Stimulated activated CD4-positive, alpha-beta T cell treated with anti-CD3 and anti-CD28 coated beads, Interleukin-2, amount 100 ng/mL, for 48 hours (primary cell): ENCODE measurements at regions not wholly inside any gene's neighbourhood (a gene's known extent, or its start where the extent isn't known, plus 50 kb on each side); places are given as distances from the start of the nearest gene placed in this dataset.

Experiments
- DNase-seq, 2 donors: peaks; one replicate each; pipeline ENCODE4 v3.0.0-alpha.2; 2020

DNA sequence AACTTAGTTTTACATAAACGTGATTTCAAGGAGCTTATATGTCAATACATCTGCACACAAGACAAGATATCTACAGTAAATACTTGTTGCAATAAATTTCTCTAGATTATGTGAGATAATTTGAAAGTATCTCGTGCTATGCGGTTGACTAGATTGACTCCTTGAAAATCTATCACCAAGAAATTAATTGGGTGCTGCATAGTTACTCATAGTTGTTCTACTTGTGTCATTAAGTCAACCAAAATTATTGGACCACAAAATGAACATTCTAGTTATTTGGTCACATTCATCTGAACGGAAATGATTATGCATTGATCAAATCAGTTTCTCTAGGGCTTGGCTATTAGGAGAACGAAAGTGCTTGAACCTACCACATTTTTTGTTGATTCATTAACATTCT, 2291.5 kb downstream of the PCDH9 start:
- DNase-seq, result no peak

GRCh38 chr13:64937302-64937701, 2292.8 kb downstream of the PCDH9 start:
- no peak for DNase-seq

- no peak for DNase-seq
These were observed 2293.3 kb downstream of the PCDH9 start for GRCh38 chr13:64936879-64937278.

GRCh38 chr13:64935441-64935840, 2294.7 kb downstream of the PCDH9 start:
- no peak for DNase-seq

DNA sequence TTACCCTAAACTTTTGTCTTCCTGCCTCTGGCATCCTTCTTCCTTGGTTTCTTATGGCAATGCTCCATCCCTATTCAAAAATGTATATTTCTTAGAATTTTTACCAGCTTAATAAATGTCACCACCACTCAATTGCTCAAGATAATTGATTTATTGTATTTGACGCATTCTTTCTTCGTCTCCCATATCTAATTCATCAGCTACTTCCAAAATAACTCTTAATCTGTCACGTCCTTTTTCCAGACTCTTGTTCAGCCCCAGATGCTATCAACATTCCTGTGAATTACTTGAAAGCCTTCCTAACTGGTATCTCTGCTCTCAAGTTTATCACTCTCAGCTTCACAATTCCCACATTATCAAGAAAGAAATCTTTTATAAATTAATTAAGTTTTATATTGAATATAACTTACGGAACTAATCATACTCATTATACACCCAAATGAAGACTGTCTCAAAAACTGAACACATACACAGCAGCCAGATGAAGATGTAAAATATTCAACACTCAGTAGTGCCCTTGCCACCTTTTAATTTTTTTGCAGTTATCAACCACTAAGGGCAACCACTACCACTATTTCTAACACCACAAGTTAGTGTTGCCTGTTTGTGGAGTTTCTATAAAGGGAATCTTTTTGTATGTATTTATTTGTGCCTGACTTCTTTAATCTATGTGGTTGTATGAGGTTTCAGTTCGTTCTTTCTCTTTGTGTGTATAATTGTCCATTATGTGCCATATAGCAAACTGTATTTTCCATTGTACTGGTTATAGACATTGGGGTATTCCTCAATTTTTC, 2295.4 kb downstream of the PCDH9 start:
- DNase-seq, result no peak

DNA sequence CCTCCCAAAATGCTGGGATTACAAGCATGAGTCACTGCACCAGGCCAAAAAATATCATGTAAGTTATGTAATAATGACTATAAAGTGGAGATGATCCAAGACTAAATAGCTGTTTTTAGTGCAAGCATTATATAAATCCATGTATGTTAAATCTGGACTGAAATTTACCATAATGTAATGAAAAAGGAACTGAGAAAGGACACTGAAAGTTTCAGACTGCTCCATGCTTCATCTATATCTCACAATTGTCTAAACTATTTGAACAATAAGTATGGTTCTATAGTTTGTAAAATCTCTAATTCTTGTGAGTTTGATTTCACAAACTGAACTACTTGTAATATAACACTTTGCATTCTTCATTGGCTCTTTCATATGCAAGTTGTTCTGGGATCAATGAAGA, 2299.5 kb downstream of the PCDH9 start:
- no peak for DNase-seq

- DNase-seq, result no peak
These were observed 2301.2 kb downstream of the PCDH9 start for GRCh38 chr13:64928696-64929499.

- no peak for DNase-seq
These were observed 2304.4 kb downstream of the PCDH9 start for GRCh38 chr13:64925727-64926126.

GRCh38 chr13:64925284-64925683, 2304.9 kb downstream of the PCDH9 start:
- DNase-seq, result no peak

DNA sequence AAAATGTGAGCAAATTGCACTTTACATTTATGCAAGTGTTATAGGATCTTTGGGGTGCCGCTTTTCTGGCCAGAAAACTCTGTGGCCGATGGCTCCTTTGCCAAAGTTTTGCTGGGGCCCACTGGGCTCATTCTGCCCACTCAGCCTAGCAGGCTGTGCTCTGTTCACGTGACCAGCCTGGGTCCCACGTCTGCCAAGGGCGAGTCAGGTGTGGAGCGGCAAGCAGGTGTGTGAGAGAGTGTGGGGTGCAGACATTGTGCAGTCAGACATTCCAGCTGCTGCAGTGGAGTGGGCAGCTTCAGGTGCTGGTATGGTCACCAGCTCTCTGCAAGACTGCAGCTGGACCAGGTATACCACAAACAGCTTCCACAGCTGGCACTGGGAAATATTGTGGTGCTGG, 2305.7 kb downstream of the PCDH9 start:
- DNase-seq, result no peak

DNA sequence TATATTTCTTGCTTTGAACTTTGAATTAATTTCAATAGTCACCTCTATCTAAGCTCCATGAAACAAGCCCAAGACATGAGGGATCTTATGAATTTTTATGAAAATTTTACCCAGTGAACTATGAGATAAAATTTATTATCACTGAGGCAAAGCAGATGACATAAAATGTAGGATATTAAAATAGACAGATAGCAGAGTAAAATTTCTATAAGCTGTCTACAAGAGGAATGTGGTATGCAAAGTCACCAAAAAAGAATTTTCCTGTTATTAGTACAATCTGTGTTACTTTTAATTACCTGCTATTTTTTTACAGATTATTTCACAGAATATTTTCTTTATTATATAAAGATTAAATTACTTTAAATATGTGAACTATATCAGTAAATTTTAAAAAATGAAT, 2312.6 kb downstream of the PCDH9 start:
- no peak for DNase-seq

DNA sequence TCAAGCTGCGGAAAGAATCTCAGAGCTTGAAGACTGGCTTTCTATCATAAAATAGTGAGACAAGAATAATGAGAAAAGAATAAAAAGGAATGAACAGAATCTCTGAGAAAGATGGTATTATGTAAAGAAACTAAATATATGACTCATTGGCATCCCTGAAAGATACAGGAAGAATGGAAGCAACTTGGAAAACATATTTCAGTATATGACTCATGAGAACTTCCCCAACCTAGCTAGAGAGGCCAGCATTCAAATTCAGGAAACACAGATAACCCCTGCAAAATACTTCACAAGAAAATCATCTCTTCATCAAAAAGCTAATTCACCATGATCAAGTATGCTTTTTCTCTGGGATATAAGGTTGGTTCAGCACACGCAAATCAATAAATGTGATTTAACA, 2318.0 kb downstream of the PCDH9 start:
- no peak for DNase-seq

DNA sequence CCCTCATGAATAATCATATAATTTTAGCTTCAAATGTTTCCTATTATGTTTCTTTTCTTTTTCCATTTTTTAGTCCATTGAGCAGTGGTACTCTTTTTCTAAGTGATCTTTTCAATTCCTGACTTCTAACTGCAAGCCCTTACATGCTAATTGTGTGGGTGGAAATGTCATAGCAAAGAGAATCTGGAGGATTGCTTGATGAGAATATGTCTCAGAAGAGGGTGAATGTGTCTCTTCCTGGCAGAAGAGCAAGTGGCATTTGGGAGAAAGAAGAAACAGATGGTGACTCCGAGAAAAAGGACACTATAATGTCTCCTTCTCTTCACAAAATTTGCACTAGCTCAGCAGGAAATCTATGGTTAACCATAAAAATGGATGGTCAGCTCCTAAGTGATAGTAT, 2320.0 kb downstream of the PCDH9 start:
- no peak for DNase-seq

- no peak for DNase-seq
These were observed 2321.0 kb downstream of the PCDH9 start for GRCh38 chr13:64909184-64909583.

GRCh38 chr13:64900039-64900438, 2330.1 kb downstream of the PCDH9 start:
- no peak for DNase-seq

DNA sequence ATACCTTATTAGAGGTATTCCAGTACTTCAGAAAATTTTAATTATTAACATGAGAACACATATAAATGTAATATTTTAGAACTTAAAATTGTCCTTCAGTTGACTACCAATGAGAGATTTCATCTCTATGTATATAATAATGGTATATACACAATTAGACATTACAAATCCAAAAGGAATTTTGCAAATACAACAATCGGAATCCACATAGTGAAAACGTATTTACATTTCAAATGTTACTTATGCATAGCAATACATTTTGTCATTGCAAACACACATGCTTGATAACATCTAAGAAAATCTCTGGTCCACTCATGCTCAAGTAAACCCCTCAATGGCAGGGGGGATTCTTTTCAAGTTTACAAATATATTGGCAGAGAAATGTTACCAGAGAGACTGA, 2345.2 kb downstream of the PCDH9 start:
- no peak for DNase-seq

- DNase-seq, result no peak
These were observed 2353.0 kb downstream of the PCDH9 start for GRCh38 chr13:64877176-64877575.

DNA sequence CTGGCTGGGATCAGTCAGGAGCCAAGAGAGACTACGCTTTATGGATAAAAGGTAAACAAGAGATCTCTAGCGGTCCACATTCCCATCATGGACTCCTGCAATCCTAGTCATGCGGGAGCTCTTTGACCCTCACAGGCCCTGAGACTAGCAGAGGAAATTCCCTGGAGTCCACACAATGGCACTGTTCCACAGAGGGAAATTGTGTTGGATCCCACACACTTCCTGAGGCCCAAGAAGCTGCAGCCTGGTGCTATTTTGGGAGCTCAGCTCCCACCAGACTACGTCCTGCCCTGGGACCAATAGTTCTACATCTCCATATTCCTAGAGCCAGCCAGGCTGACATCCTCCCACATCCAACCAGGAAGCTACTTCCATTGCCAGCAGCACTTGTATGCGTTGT, 2358.4 kb downstream of the PCDH9 start:
- no peak for DNase-seq

- DNase-seq, result no peak
These were observed 2360.6 kb downstream of the PCDH9 start for GRCh38 chr13:64869539-64869938.

GRCh38 chr13:64867856-64868255, 2362.3 kb downstream of the PCDH9 start:
- no peak for DNase-seq

DNA sequence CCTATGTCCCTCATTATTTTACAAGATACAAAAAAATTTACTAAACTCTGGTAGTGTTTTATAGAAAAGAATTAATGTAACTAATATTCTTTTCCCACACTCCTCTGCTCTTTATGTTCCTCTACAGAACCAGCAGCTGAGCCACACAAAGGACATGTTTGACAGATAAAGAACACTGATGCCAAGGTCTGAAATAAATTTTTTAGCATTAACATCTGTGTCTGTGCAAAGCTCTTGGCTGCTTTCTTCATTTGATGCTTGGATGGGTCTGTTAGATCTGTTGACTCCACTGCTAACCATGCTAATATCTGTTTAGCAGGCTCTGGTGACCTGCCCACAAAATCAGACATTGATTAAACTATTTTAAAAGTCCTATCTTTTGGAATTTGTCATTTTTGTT, 2363.8 kb downstream of the PCDH9 start:
- DNase-seq, result no peak

DNA sequence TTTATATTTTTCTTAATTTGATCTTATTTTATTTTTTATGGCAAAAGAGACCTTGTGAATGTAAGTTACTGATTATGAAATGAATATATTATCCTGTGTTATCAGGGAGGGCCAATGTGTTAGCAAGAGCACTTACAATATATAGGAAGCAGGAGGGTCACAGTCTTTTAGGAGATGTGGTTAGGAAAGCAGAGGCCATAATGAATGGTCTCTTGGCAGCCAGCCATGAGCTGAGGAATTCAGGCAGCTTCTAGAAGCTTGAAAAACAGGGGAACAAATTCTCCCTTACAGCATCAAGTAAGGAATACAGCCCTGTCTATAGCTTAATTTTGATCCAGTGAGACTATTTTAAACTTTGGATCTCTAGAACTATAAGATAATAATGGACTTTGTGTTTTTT, 2374.6 kb downstream of the PCDH9 start:
- no peak for DNase-seq

GRCh38 chr13:64850017-64850416, 2380.1 kb downstream of the PCDH9 start:
- DNase-seq, result no peak

DNA sequence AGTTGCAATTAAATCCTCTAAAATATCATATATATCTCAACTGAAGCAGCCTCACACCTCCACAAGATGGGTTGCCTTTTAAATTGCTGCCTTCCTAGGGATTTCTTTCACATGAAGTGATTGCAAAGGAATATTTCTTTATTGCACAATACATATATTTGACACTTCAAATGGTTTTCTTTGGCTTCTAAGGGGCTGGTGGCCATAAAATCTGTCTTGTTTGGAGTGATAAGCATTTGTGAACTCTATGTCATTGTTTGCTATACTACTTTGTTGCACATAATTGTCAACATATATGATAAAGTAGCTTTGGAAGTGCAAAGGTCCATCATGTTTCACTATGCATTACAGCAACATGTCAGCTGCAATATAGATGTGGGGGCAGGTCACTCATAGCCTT, 2380.9 kb downstream of the PCDH9 start:
- DNase-seq, result no peak

GRCh38 chr13:64847767-64848166, 2382.4 kb downstream of the PCDH9 start:
- DNase-seq, result no peak
